Prostate gland (tissue), 2 donors: ENCODE measurements at regions not wholly inside any gene's neighbourhood (a gene's known extent, or its start where the extent isn't known, plus 50 kb on each side); places are given as distances from the start of the nearest gene placed in this dataset.

Experiments used
- DNase-seq: peaks from one replicate; pipeline ENCODE4 v3.0.0-alpha.2; 2019; ENCODE audit warnings: low spot score
- H3K27ac ChIP-seq, 2 donors: fragments of 200-600 bp; sonication (generic); 2 replicates each; pipeline ENCODE4 v1.5.1; 2017 to 2019
- H3K27me3 ChIP-seq: fragments of 200-600 bp; sonication (generic); replicated peaks from 2 replicates; pipeline ENCODE4 v1.5.1; 2019; ENCODE audit not compliant: insufficient read depth
- H3K36me3 ChIP-seq, 2 donors: fragments of 200-600 bp; sonication (generic); 1 replicate in 1 of 2; 2 replicates in 1 of 2; pipeline versions ENCODE4 v1.5.1 to v1.8.1; 2017 to 2019
- H3K4me1 ChIP-seq: fragments of 200-600 bp; sonication (generic); replicated peaks from 2 replicates; pipeline ENCODE4 v1.5.1; 2019
- H3K4me3 ChIP-seq, 2 donors: fragments of 200-600 bp; sonication (generic); 2 replicates each; pipeline ENCODE4 v1.5.1; 2017 to 2019
- H3K9me3 ChIP-seq: fragments of 200-600 bp; sonication (generic); 2 replicates; pipeline ENCODE4 v1.5.1; 2017
- CTCF ChIP-seq, 4 experiments: fragments of 200-600 bp in 2 of 4; fragments of 450-650 bp in 2 of 4; sonication (generic) in 2 of 4; IDR thresholded peaks; 1 replicate in 3 of 4; 2 replicates in 1 of 4; pipeline ENCODE4 v1.5.1; 2016 to 2019; ENCODE audit warnings: antibody characterized with exemption in 4 of 4, mild to moderate bottlenecking in 2 of 4, moderate library complexity in 2 of 4
- POLR2A ChIP-seq: fragments of 450-650 bp; IDR thresholded peaks from one replicate; pipeline ENCODE4 v1.6.1; 2016; ENCODE audit warnings: antibody characterized with exemption, mild to moderate bottlenecking
- POLR2AphosphoS5 ChIP-seq: sonication (generic); formaldehyde crosslinking; IDR thresholded peaks from one replicate; pipeline ENCODE4 v1.6.1; 2017; ENCODE audit warnings: antibody characterized with exemption
- WGBS: methylation state at CpG from one replicate; pipeline ENCODE4 v1.1.5; 2018; 5-methylcytosine and 5-hydroxymethylcytosine counted together
- intact Hi-C: fragments of 100-400 bp; cut with DNase I; formaldehyde crosslinking; loops from one replicate; pipeline ENCODE4 v1.14.2; 2022

GRCh38 chr3:76264496-76264895 is 479.1 kb upstream of the ZNF717 start:
- no peak for DNase-seq
- WGBS, result 92% methylated on average over 1 of the region's 1 CpG

GRCh38 chr3:76264911-76265310 is 479.6 kb upstream of the ZNF717 start:
- intact Hi-C loops, result no loop called here
- Histone ChIP-seq H3K27ac (no peak overlapping the region), H3K4me3 (no peak overlapping the region), H3K4me1 (no peaks in the 10 kb centered on the region), H3K9me3 (no peaks in the 10 kb centered on the region), H3K36me3 (no peaks in the 10 kb centered on the region), H3K27me3 (no peaks in the 10 kb centered on the region)
- no peak for DNase-seq
- TF ChIP-seq POLR2A (no peak), POLR2AphosphoS5 (no peak), CTCF (IDR thresholded peaks at IDR 0.05) (no peak)
- 74% methylated on average over 6 of the region's 6 CpGs for WGBS

More at GRCh38 chr3:76264496-76264895, 479.1 kb upstream of the ZNF717 start:
- Histone ChIP-seq H3K27me3 (no peaks in the 10 kb centered on the region), H3K36me3 (no peaks in the 10 kb centered on the region), H3K4me3 (no peak overlapping the region), H3K4me1 (no peaks in the 10 kb centered on the region), H3K9me3 (no peaks in the 10 kb centered on the region), H3K27ac (no peak overlapping the region)
- TF ChIP-seq POLR2A, result no peak
- TF ChIP-seq CTCF (IDR thresholded peaks at IDR 0.05), result no peak
- no peak for TF ChIP-seq POLR2AphosphoS5
- intact Hi-C loops, result no loop called here

- no peaks in the 10 kb centered on the region for H3K36me3 ChIP-seq
- H3K27me3 ChIP-seq, result no peaks in the 10 kb centered on the region
- DNase-seq, result no peak
- H3K4me1 ChIP-seq, result no peaks in the 10 kb centered on the region
- intact Hi-C loops, result no loop called here
- no peaks in the 10 kb centered on the region for H3K9me3 ChIP-seq
- TF ChIP-seq POLR2AphosphoS5 (no peak), CTCF (IDR thresholded peaks at IDR 0.05) (no peak), POLR2A (no peak)
- WGBS, result 59% methylated on average over 1 of the region's 1 CpG
- H3K4me3 ChIP-seq, result no peak overlapping the region
- no peak overlapping the region for H3K27ac ChIP-seq
These were observed 481.2 kb upstream of the ZNF717 start for GRCh38 chr3:76266511-76266910.

- Histone ChIP-seq H3K36me3 (no peaks in the 10 kb centered on the region), H3K27ac (no peak overlapping the region), H3K4me1 (no peaks in the 10 kb centered on the region), H3K27me3 (no peaks in the 10 kb centered on the region), H3K9me3 (no peaks in the 10 kb centered on the region), H3K4me3 (no peak overlapping the region)
- DNase-seq, result no peak
- 85% methylated on average over 4 of the region's 4 CpGs for WGBS
- intact Hi-C loops, result no loop called here
- TF ChIP-seq POLR2AphosphoS5, result no peak
- no peak for TF ChIP-seq CTCF (IDR thresholded peaks at IDR 0.05)
- TF ChIP-seq POLR2A, result no peak
These were observed 482.6 kb upstream of the ZNF717 start for GRCh38 chr3:76267851-76268380.

- no peaks in the 10 kb centered on the region for H3K27me3 ChIP-seq
- H3K27ac ChIP-seq, result no peak overlapping the region
- no peak for DNase-seq
- no peaks in the 10 kb centered on the region for H3K9me3 ChIP-seq
- intact Hi-C loops, result no loop called here
- H3K36me3 ChIP-seq, result no peaks in the 10 kb centered on the region
- 93% methylated on average over 9 of the region's 9 CpGs for WGBS
- no peak overlapping the region for H3K4me3 ChIP-seq
- no peaks in the 10 kb centered on the region for H3K4me1 ChIP-seq
- TF ChIP-seq CTCF (IDR thresholded peaks at IDR 0.05) (no peak), POLR2AphosphoS5 (no peak), POLR2A (no peak)
These were observed 508.5 kb upstream of the ZNF717 start for GRCh38 chr3:76293856-76294255.
